ENCODE measurements at regions not wholly inside any gene's neighbourhood (a gene's known extent, or its start where the extent isn't known, plus 50 kb on each side); places are given as distances from the start of the nearest gene placed in this dataset.

DNA sequence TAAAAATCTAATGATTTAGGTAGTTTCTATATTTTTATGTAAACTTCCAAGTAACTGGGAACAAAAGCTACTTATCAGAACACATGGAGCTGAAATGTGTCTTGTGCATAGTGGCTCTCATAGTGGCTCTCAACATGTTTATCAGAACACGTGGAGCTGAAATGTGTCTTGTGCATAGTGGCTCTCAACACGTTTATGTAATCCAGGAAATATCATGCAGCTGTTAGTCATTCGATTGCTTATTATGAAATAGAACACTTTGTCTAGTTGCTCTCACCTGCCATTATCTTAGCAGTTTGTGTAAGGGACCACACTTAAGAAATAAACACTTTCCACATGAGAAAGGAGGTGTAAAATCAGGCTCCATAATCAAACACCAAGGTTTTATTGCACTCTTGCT is 119.2 kb upstream of the ASCC3 start:
- no peak overlapping the region for H3K4me3 Mint-ChIP-seq
- H2BK15ac ChIP-seq (ENCODE audit: low read depth, low read length) = no peak overlapping the region
- H3K79me2 ChIP-seq (ENCODE audit: insufficient read depth, low read length) = no peaks in the 10 kb centered on the region
- peaks cover 10 to 11% of the 10 kb centered on the region in 2 experiments for H3K4me1 Mint-ChIP-seq
- WGBS (ENCODE audit: extremely low coverage, insufficient read length, low lambda C conversion rate) = no CpG with 5 or more reads among the region's 3 CpGs
- 0 out of 7 replicates have a peak, but pooled peaks cover 0 to 4% (median 3%) of the 10 kb centered on the region in 3 experiments for H3K36me3 Mint-ChIP-seq (ENCODE audit: insufficient read depth in 1 of 3, low read depth in 3 of 3)
- no peaks in the 10 kb centered on the region; the same call in 1 of the 2 replicates for H3K4me1 ChIP-seq (ENCODE audit: insufficient read depth, low read length)
- H2BK120ac ChIP-seq (ENCODE audit: low read depth, low read length, poor library complexity, severe bottlenecking) = no peak overlapping the region
- H2AK5ac ChIP-seq (ENCODE audit: insufficient read length, low read length) = no peak overlapping the region
- H3K27ac Mint-ChIP-seq = no peak overlapping the region
- H4K5ac ChIP-seq (ENCODE audit: insufficient read length, low read depth, low read length) = no peak overlapping the region
- H3K27ac ChIP-seq (ENCODE audit: insufficient read length, low read depth, low read length) = no peak overlapping the region
- H4K91ac ChIP-seq (ENCODE audit: insufficient read length, low read depth, low read length) = no peak overlapping the region
- no peaks in the 10 kb centered on the region for H3K27me3 ChIP-seq (ENCODE audit: insufficient read depth, low read length)
- no peak overlapping the region for H2AFZ ChIP-seq (ENCODE audit: low read length)
- H3K23me2 ChIP-seq (ENCODE audit: insufficient read length, low read depth, low read length, poor library complexity, severe bottlenecking) = no peaks in the 10 kb centered on the region
- H3K9me3 ChIP-seq (ENCODE audit: control insufficient read depth, low read depth, low read length) = no peaks in the 10 kb centered on the region
- no peaks in the 10 kb centered on the region for H3K79me1 ChIP-seq (ENCODE audit: insufficient read depth, low read depth, low read length, poor library complexity, severe bottlenecking)
- no peak overlapping the region for H3K18ac ChIP-seq (ENCODE audit: insufficient read length, low read depth, low read length)
- TF ChIP-seq, protein P1, sequence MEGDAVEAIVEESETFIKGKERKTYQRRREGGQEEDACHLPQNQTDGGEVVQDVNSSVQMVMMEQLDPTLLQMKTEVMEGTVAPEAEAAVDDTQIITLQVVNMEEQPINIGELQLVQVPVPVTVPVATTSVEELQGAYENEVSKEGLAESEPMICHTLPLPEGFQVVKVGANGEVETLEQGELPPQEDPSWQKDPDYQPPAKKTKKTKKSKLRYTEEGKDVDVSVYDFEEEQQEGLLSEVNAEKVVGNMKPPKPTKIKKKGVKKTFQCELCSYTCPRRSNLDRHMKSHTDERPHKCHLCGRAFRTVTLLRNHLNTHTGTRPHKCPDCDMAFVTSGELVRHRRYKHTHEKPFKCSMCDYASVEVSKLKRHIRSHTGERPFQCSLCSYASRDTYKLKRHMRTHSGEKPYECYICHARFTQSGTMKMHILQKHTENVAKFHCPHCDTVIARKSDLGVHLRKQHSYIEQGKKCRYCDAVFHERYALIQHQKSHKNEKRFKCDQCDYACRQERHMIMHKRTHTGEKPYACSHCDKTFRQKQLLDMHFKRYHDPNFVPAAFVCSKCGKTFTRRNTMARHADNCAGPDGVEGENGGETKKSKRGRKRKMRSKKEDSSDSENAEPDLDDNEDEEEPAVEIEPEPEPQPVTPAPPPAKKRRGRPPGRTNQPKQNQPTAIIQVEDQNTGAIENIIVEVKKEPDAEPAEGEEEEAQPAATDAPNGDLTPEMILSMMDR (conservative IDR thresholded peaks at IDR 0.05) = no peak
- no peak for DNase-seq
- H2BK5ac ChIP-seq (ENCODE audit: insufficient read length, low read length) = no peak overlapping the region
- H4K8ac ChIP-seq (replicated peaks; ENCODE audit: insufficient read length, low read depth, low read length) = no peak overlapping the region
- no peak overlapping the region for H3K23ac ChIP-seq (ENCODE audit: insufficient read length, low read depth, low read length)
- no peak overlapping the region for H3K9ac ChIP-seq (ENCODE audit: extremely low read depth, insufficient read length, low read length)
- H3K14ac ChIP-seq (ENCODE audit: insufficient read depth, low read length) = no peak overlapping the region
- H3K27me3 Mint-ChIP-seq (ENCODE audit: low read depth) = no peaks in the 10 kb centered on the region
- H3K9me3 Mint-ChIP-seq = peaks cover 2 to 13% of the 10 kb centered on the region in 2 experiments; a peak in 4 of 5 replicates
- H3T11ph ChIP-seq (ENCODE audit: low read length) = no peak overlapping the region
- H2BK12ac ChIP-seq (ENCODE audit: insufficient read length, low read depth, low read length) = no peak overlapping the region
- no peaks in the 10 kb centered on the region for H4K20me1 ChIP-seq (ENCODE audit: control insufficient read depth, insufficient read depth, insufficient read length)
- no peak overlapping the region for H3K4ac ChIP-seq (ENCODE audit: low read depth, low read length)
- no peak overlapping the region for H3K56ac ChIP-seq (ENCODE audit: insufficient read length, low read depth, low read length)
- H2BK20ac ChIP-seq (ENCODE audit: low read depth, low read length, poor library complexity, severe bottlenecking) = no peak overlapping the region
- no peak overlapping the region for H3K4me2 ChIP-seq (ENCODE audit: insufficient read depth, insufficient read length, low read length)

Data from H9 (cell line).